SIG-M5 (cell line): ENCODE measurements at regions not wholly inside any gene's neighbourhood (a gene's known extent, or its start where the extent isn't known, plus 50 kb on each side); places are given as distances from the start of the nearest gene placed in this dataset.
"Not testable (repeated sequence)": the region's sequence is repeated elsewhere in the genome, so short reads cannot be mapped to it uniquely, and the experiment has no call there.

ENCODE experiments used
- DNase-seq: peaks from one replicate; lab custom pipeline; 2025; lab: John Stamatoyannopoulos, UW

DNA sequence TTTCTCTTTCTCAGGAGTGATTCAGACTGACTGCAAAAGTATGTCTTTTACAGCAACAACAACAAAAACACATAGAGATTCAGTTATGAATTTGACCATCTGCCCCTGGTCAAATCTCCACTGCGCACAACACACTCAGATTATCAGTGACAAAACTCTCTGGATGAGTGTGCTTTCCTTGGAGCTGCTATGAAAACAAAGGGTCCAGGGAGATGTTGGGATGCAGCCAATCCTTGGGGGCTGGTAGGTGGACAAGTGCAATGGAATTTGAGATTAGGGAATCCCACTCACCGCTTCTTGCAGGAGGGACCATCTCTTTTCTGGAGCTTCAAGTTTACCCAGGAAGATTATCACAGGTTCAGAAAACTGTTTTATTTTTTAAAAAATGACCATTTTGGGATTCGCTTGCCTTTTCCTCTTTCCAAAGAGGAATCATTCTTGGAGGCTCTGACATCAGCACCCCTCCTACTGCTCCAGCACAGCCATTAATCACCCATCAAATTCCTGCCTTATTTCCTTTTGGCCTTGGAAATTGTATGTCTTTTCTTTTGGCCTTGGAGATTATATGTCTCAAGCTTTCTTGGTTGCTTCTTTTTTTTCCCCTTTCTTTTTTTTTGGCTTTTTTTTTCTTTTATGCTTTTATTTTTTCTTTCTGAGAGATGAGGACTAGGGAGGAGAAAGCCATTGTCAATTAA is 311.8 kb downstream of the TSHZ3 start:
- DNase-seq = no peak

DNA sequence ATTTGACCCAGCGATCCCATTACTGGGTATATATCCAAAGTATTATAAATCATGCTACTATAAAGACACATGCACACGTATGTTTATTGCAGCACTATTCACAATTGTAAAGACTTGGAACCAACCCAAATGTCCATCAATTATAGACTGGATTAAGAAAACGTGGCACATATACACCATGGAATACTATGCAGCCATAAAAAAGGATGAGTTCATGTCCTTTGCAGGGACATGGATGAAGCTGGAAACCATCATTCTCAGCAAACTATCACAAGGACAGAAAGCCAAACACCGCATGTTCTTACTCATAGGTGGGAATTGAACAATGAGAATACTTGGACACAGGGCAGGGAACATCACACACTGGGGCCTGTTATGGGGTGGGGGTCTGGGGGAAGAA is 317.8 kb downstream of the TSHZ3 start:
- DNase-seq = not testable (repeated sequence)

- no peak for DNase-seq
These were observed 326.2 kb downstream of the TSHZ3 start for GRCh38 chr19:31023038-31023437.

DNA sequence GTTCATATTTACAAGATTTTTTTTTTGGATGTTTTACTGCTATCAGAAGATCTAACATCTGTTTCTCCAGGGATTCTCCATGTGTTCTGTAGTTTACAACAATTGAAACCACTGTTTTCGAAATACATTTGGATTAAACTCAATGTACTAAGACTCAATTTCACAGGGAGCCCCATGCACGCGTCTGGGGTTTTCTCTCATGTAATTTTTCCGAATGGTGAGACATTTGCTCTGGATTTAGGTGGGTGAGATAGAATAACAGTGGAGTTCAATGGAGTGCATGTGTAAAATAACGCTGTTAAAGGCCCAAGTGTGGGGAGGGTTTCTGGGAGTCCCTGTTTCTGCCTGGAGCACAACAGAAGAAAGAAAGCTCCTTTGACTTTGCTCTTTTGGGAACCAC is 330.3 kb downstream of the TSHZ3 start:
- no peak for DNase-seq

DNA sequence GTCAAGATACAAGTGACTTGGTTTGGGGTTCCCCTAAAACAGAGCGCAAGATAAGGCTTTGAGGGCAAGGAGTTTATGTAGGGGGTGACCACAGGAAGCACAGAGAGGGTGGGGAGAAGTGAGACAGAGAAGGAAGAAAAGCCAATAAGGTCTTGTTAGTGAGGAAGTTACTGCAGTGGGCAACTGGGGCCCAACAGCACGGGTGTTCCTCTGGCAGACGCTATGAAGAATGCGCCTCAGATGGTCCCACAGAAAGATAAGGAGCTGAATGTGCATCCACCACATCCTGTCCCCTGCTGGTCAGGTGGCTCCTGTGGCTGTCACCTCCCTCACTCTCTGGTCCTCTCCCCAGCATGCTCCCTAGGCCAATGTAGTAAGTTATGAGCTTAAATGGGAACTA is 333.5 kb downstream of the TSHZ3 start:
- no peak for DNase-seq

DNA sequence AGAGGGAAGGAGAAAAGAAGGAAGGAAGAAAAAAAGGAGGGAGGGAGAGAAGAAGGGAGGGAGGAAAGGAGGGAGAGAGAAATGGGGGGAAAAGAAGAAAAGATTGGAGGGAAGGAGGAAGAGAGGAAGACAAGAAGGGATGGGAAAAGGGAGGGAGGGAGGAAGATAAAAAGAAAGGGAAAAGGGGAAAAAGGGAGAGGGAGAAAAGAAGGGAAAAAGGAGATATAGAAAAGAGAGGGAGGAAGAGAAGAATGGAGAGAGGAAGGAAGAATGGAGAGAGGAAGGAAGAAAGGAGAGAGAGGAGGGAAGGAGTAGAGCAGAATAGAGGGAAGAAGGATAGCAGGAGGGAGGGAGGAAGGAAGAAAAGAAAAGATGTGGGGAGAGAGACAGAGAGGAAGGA is 334.6 kb downstream of the TSHZ3 start:
- DNase-seq = no peak

- DNase-seq = no peak
These were observed 335.7 kb downstream of the TSHZ3 start for GRCh38 chr19:31013384-31014020.

DNA sequence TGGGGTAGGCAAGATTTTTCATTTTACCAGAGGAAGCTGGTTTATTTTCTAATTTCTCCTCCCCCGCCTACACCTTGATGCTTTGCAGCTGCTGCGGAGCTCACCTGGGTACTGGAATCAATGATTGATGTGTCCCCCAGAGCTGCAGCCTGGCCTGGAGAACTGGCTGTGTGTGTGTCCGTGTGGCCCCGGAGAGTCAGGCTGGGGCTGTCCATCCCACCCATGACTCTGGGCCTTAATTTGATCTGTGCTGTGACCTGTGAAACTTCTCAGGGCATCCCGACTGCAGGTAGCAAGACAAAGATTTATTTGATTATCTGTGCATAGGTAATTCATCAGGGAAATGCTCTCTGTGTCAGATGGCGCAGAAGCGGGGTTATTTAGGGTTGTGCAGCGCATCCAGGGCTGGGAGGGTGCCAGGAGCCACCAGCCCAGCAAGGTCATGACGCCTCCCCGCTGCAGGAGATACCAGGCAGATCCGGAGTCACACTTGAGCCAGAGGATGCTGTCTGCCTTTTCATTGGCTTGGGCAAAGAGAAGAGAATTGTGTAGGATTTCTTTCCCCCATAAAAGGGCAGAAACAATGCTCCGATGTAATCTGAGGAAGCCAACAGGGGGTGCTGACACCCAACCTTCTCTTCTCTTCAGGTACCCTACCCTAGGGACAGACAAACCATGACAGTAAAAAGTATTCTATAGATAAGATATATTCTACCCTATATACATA is 346.6 kb downstream of the TSHZ3 start:
- no peak for DNase-seq

DNA sequence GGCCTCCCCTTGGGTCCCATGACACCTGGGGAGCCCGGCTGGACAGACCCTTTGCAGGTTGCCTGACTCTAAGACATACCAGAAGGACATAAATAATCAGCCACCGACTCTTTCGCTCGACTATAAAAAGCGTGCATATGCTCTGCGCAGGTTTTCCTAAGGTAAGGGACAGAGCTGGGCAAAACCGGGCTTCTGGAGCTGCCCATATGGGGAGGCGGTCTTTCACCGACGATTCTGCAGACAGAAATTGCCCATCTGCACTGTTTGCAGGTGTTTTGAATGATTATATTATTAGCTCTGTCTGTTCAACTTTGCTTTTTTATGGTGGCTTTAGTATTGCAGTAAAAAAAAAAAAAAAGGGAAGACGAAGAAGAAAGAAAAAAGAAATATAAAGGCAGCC is 347.2 kb downstream of the TSHZ3 start:
- DNase-seq = no peak

GRCh38 chr19:31000913-31001312 is 348.3 kb downstream of the TSHZ3 start:
- no peak for DNase-seq

- DNase-seq = no peak
These were observed 349.5 kb downstream of the TSHZ3 start for GRCh38 chr19:30999726-31000125.

GRCh38 chr19:30997222-30997621 is 352.0 kb downstream of the TSHZ3 start:
- DNase-seq = no peak

GRCh38 chr19:30978639-30979038 is 370.6 kb downstream of the TSHZ3 start:
- no peak for DNase-seq

DNA sequence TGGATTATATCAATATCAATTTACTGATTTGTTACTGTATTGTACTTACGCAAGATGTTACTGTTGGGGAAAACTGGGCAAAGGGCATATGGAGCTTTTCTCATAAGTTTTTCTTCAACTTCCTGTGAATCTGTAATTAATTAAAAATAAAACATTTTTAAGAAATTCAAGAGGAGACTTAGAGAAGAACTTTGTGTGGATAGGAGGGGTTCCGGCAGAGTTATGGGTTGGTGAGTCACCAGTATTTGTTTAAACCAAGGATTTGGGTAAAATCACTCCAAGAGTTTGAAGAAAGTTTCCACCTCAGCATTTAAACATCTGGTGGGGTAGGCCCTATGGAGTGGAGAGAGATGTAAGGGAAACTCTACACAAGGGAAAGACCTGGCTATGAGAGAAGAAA is 379.6 kb downstream of the TSHZ3 start:
- DNase-seq = no peak

- DNase-seq = no peak
These were observed 380.3 kb downstream of the TSHZ3 start for GRCh38 chr19:30968841-30969399.

- DNase-seq = no peak
These were observed 381.0 kb downstream of the TSHZ3 start for GRCh38 chr19:30968210-30968609.

DNA sequence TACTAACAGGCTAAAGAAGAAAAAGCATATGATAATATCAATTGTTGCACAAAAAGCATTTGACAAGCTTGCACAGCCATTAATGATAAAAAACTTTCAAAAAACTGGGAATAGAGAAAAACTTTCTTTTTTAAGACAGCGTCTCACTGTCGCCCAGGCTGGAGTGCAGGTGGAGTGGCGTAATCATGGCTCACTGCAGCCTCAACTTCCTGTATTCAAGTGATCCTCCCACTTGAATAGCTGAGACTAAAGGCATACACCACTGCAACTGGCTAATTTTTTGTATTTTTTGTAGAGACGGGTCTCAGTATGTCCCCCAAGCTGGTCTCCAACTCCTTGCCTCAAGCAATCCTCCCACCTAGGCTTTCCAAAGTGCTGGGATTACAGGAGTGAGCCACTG is 382.8 kb downstream of the TSHZ3 start:
- DNase-seq = no peak

GRCh38 chr19:30959011-30959410 is 390.2 kb downstream of the TSHZ3 start:
- no peak for DNase-seq

GRCh38 chr19:30955112-30956104 is 393.8 kb downstream of the TSHZ3 start:
- DNase-seq = no peak

- DNase-seq = not testable (repeated sequence)
These were observed 404.8 kb downstream of the TSHZ3 start for GRCh38 chr19:30944276-30944932.
